Astrocyte of the spinal cord (primary cell): ENCODE measurements at regions not wholly inside any gene's neighbourhood (a gene's known extent, or its start where the extent isn't known, plus 50 kb on each side); places are given as distances from the start of the nearest gene placed in this dataset.

Experiments
- DNase-seq: peaks from one replicate; pipeline ENCODE4 v3.0.0; 2011; ENCODE audit warnings: low read depth, low spot score
- H3K4me3 ChIP-seq: 2 replicates; pipeline ENCODE4 v1.5.1; 2011; ENCODE audit warnings: low read depth, mild to moderate bottlenecking, low read length, moderate library complexity
- CTCF ChIP-seq: IDR thresholded peaks from 2 replicates; pipeline ENCODE4 v1.5.1; 2012; ENCODE audit warnings: low read depth, mild to moderate bottlenecking, low read length, inconsistent platforms
- in situ Hi-C: cut with HindIII; loops from 2 replicates; pipeline ENCODE4 v1.10.0; 2017; ENCODE audit warnings: low sequenced_read_pairs

GRCh38 chr16:87131061-87131995 is 185.9 kb downstream of the C16orf95 start:
- no peak for TF ChIP-seq CTCF
- no peak for DNase-seq
- no peak overlapping the region for H3K4me3 ChIP-seq
- in situ Hi-C loops = no loop called here

- in situ Hi-C loops = no loop called here
- no peak for TF ChIP-seq CTCF
- no peak overlapping the region for H3K4me3 ChIP-seq
- DNase-seq = no peak
Observed at GRCh38 chr16:87131996-87132345, 185.2 kb downstream of the C16orf95 start.

- no peak overlapping the region for H3K4me3 ChIP-seq
- peak; percentile 89 for DNase-seq
- in situ Hi-C loops = no loop called here
- no peak for TF ChIP-seq CTCF
Observed at GRCh38 chr16:87132361-87133014, 184.7 kb downstream of the C16orf95 start.

GRCh38 chr16:87133112-87133850 is 183.9 kb downstream of the C16orf95 start:
- H3K4me3 ChIP-seq = no peak overlapping the region
- in situ Hi-C loops = no loop called here
- no peak for TF ChIP-seq CTCF
- DNase-seq = no peak

GRCh38 chr16:87133966-87134627 is 183.1 kb downstream of the C16orf95 start:
- H3K4me3 ChIP-seq = no peak overlapping the region
- no peak for DNase-seq
- in situ Hi-C loops = no loop called here
- no peak for TF ChIP-seq CTCF

GRCh38 chr16:87134628-87134995 is 182.6 kb downstream of the C16orf95 start:
- H3K4me3 ChIP-seq = no peak overlapping the region
- DNase-seq = no peak
- TF ChIP-seq CTCF = no peak
- in situ Hi-C loops = no loop called here
